HepG2 (cell line): ENCODE measurements at regions not wholly inside any gene's neighbourhood (a gene's known extent, or its start where the extent isn't known, plus 50 kb on each side); places are given as distances from the start of the nearest gene placed in this dataset.

Experiments used
- ATAC-seq: fragments of 200-7000 bp; cut with Tn5 transposase; 3 replicates; pipeline ENCODE4 v1.9.1; 2020; ENCODE audit warnings: mild to moderate bottlenecking, moderate library complexity
- BruUV-seq: library from RNA; stranded (reverse); fragments of 400-500 nt; replicated peaks from 2 replicates; lab custom pipeline; 2021; lab: Mats Ljungman, UMichigan
- CTCF ChIA-PET: fragments of 300-600 bp; formaldehyde crosslinking; extraction: SDS; loops from one replicate; lab custom pipeline; 2021; ENCODE audit warnings: low total read pairs, inconsistent platforms, low intra/inter-chr PET ratio; lab: Yijun Ruan, JAX
- POLR2A ChIA-PET: fragments of 350-600 bp; sonication (Branson Sonifier 250); formaldehyde crosslinking; loops from one replicate; lab custom pipeline; 2020; ENCODE audit warnings: antibody characterized with exemption, inconsistent platforms; lab: Yijun Ruan, JAX
- DNase-seq: peaks from one replicate; pipeline ENCODE4 v3.0.0-alpha.2; 2015; ENCODE audit warnings: low spot score
- FAIRE-seq: peaks from 3 replicates; lab custom pipeline; 2011; peaks lifted over from hg19 to GRCh38; lab: Jason Lieb, UNC
- H2AFZ ChIP-seq: one replicate; pipeline ENCODE4 v1.6.1; 2011; ENCODE audit warnings: low read length, inconsistent platforms
- H3K27ac ChIP-seq: fragments of 300-600 bp; 3 replicates; pipeline ENCODE4 v1.8.0; 2011; ENCODE audit warnings: mixed run types, mild to moderate bottlenecking, mixed read lengths, low read length, inconsistent platforms; ENCODE audit not compliant: insufficient read depth; ENCODE audit errors: extremely low read length
- H3K27me3 ChIP-seq, 2 experiments: fragments of 200-600 bp in 1 of 2; 2 replicates in 1 of 2; 3 replicates in 1 of 2; pipeline versions ENCODE4 v1.6.0 to v1.8.0; 2011; ENCODE audit warnings: low read length in 2 of 2, mild to moderate bottlenecking in 2 of 2, moderate library complexity in 2 of 2, inconsistent platforms in 1 of 2; ENCODE audit not compliant: insufficient read depth in 2 of 2, control insufficient read depth in 1 of 2
- H3K36me3 ChIP-seq, 2 experiments: fragments of 200-600 bp in 1 of 2; replicated peaks in 1 of 2; 2 replicates in 1 of 2; 3 replicates in 1 of 2; pipeline versions ENCODE4 v1.5.1 to v1.8.0; 2011; ENCODE audit warnings: low read length in 2 of 2, inconsistent platforms in 1 of 2; ENCODE audit not compliant: insufficient read depth in 2 of 2, control insufficient read depth in 1 of 2
- H3K4me1 ChIP-seq: 2 replicates; pipeline ENCODE4 v1.5.1; 2012; ENCODE audit warnings: low read length, inconsistent platforms; ENCODE audit not compliant: insufficient read depth
- H3K4me2 ChIP-seq: 2 replicates; pipeline ENCODE4 v1.6.0; 2011; ENCODE audit warnings: low read depth, low read length, inconsistent platforms
- H3K4me3 ChIP-seq, 3 experiments: fragments of 200-600 bp in 1 of 3; sonication (generic), shearing (Covaris generic) in 1 of 3; replicated peaks in 1 of 3; 2 replicates each; pipeline ENCODE4 v1.5.1; 2011 to 2016; ENCODE audit warnings: low read length in 3 of 3, inconsistent platforms in 2 of 3, low read depth in 2 of 3, mild to moderate bottlenecking in 2 of 3, control low read depth in 1 of 3, mixed read lengths in 1 of 3; ENCODE audit not compliant: insufficient read depth in 1 of 3
- H3K79me2 ChIP-seq: one replicate; pipeline ENCODE4 v1.6.1; 2011; ENCODE audit warnings: low read length, inconsistent platforms; ENCODE audit not compliant: insufficient read depth
- H3K9ac ChIP-seq: 2 replicates; pipeline ENCODE4 v1.6.0; 2011; ENCODE audit warnings: mild to moderate bottlenecking, low read depth, low read length, inconsistent platforms; ENCODE audit not compliant: insufficient read depth
- H3K9me3 ChIP-seq: 2 replicates; pipeline ENCODE4 v1.5.1; 2012; ENCODE audit warnings: mild to moderate bottlenecking, low read length
- H4K20me1 ChIP-seq: 2 replicates; pipeline ENCODE4 v1.6.0; 2011; ENCODE audit warnings: inconsistent platforms, mild to moderate bottlenecking, low read length, moderate library complexity; ENCODE audit not compliant: insufficient read depth
- HNRNPLL ChIP-seq: fragments of 200-400 bp; formaldehyde crosslinking; IDR thresholded peaks from 2 replicates; pipeline ENCODE4 v1.6.1; 2017; ENCODE audit warnings: mild to moderate bottlenecking, low read depth, low read length; ENCODE audit not compliant: poor library complexity, severe bottlenecking
- KIAA2018 ChIP-seq: sonication (generic); formaldehyde crosslinking; IDR thresholded peaks from 2 replicates; pipeline ENCODE4 v1.5.0; 2020; ENCODE audit warnings: mild to moderate bottlenecking, missing genetic modification reagents, borderline replicate concordance
- KMT2B ChIP-seq: IDR thresholded peaks from 2 replicates; pipeline ENCODE4 v1.6.1; 2016; ENCODE audit warnings: missing genetic modification reagents, missing compliant biosample characterization
- MTF2 ChIP-seq: sonication (generic); formaldehyde crosslinking; IDR thresholded peaks from 2 replicates; pipeline ENCODE4 v1.5.0; 2020; ENCODE audit warnings: missing genetic modification reagents, borderline replicate concordance
- NCOA5 ChIP-seq: sonication (generic); formaldehyde crosslinking; IDR thresholded peaks from 2 replicates; pipeline ENCODE4 v1.4.0; 2020; ENCODE audit warnings: missing genetic modification reagents
- NRL ChIP-seq: sonication (generic); formaldehyde crosslinking; IDR thresholded peaks from 2 replicates; pipeline ENCODE4 v1.5.0; 2020; ENCODE audit warnings: missing genetic modification reagents, mild to moderate bottlenecking, moderate library complexity, borderline replicate concordance
- PHF20 ChIP-seq: sonication (generic); formaldehyde crosslinking; IDR thresholded peaks from 2 replicates; pipeline ENCODE4 v1.5.0; 2020; ENCODE audit warnings: mild to moderate bottlenecking, missing genetic modification reagents
- TGIF2 ChIP-seq: IDR thresholded peaks from 2 replicates; pipeline ENCODE4 v1.6.1; 2016; ENCODE audit warnings: control low read depth, missing compliant biosample characterization
- ZMYM2 ChIP-seq: sonication (generic); formaldehyde crosslinking; IDR thresholded peaks from 2 replicates; pipeline ENCODE4 v1.8.0; 2022; ENCODE audit warnings: mild to moderate bottlenecking, missing genetic modification reagents
- WGBS: methylation state at CpG from one replicate; pipeline ENCODE4 v1.1.6; 2017; ENCODE audit warnings: low lambda C conversion rate; 5-methylcytosine and 5-hydroxymethylcytosine counted together
- in situ Hi-C: cut with HindIII; loops from 2 replicates; pipeline ENCODE4 v1.10.0; 2017; ENCODE audit warnings: low pct_unique_long_range_greater_than_20kb; ENCODE audit not compliant: extremely low pct_ligation_motif_present
- intact Hi-C: fragments of 100-400 bp; cut with micrococcal nuclease; formaldehyde crosslinking; loops from one replicate; pipeline ENCODE4 v1.10.0; 2022; ENCODE audit not compliant: unreplicated experiment

GRCh38 chr3:189395825-189396224 is 224.1 kb downstream of the TPRG1 start (continued):
- TF ChIP-seq KIAA2018 (CRISPR knock-in tag) (no peak), NCOA5 (CRISPR knock-in tag) (no peak), PHF20 (CRISPR knock-in tag) (no peak), NRL (CRISPR knock-in tag) (no peak)

- H3K4me1 ChIP-seq = no peaks in the 10 kb centered on the region
- in situ Hi-C loops = no loop called here
- ATAC-seq = no peak
- BruUV-seq = no TSS peak
- H2AFZ ChIP-seq = no peak overlapping the region
- no peak overlapping the region for H3K4me3 ChIP-seq
- no peaks in the 10 kb centered on the region for H4K20me1 ChIP-seq
- ChIA-PET POLR2A (no interaction called here), CTCF (no interaction called here)
- H3K79me2 ChIP-seq = no peaks in the 10 kb centered on the region
- FAIRE-seq = no peak
- intact Hi-C loops = no loop called here
- no peak overlapping the region for H3K27ac ChIP-seq
- TF ChIP-seq TGIF2 (CRISPR knock-in tag) = no peak
- no peak for TF ChIP-seq ZMYM2 (CRISPR knock-in tag)
- no peak for TF ChIP-seq HNRNPLL
- TF ChIP-seq KMT2B (CRISPR knock-in tag) = no peak
- no peak for TF ChIP-seq MTF2 (CRISPR knock-in tag)
- TF ChIP-seq, all 625 proteins: peak for 0
- no peak for DNase-seq
- 4% methylated on average over 2 of the region's 2 CpGs for WGBS
- no peak overlapping the region for H3K4me2 ChIP-seq
- H3K9ac ChIP-seq = no peak overlapping the region
- H3K27me3 ChIP-seq = no peaks in the 10 kb centered on the region
- no peaks in the 10 kb centered on the region for H3K9me3 ChIP-seq
- H3K36me3 ChIP-seq = no peaks in the 10 kb centered on the region
These were observed 226.9 kb downstream of the TPRG1 start for GRCh38 chr3:189398656-189399055.
